PC-3 (cell line): ENCODE measurements at regions not wholly inside any gene's neighbourhood (a gene's known extent, or its start where the extent isn't known, plus 50 kb on each side); places are given as distances from the start of the nearest gene placed in this dataset.

Experiments used
- EZH2 ChIP-seq: fragments of 300-600 bp; sonication (generic); IDR thresholded peaks from one replicate; pipeline ENCODE4 v1.6.1; 2017; ENCODE audit warnings: antibody characterized with exemption, mild to moderate bottlenecking, low read length; ENCODE audit not compliant: unreplicated experiment
- EZH2phosphoT487 ChIP-seq: fragments of 300-600 bp; sonication (generic); IDR thresholded peaks from 2 replicates; pipeline ENCODE4 v1.6.1; 2018; ENCODE audit warnings: mild to moderate bottlenecking, antibody characterized with exemption, low read length, borderline replicate concordance
- TF ChIP-seq, protein P1 (sequence below): fragments of 300-600 bp; sonication (generic); conservative IDR thresholded peaks from 2 replicates; pipeline ENCODE4 v1.5.1; 2017; ENCODE audit warnings: antibody characterized with exemption, low read depth, mild to moderate bottlenecking, low read length

DNA sequence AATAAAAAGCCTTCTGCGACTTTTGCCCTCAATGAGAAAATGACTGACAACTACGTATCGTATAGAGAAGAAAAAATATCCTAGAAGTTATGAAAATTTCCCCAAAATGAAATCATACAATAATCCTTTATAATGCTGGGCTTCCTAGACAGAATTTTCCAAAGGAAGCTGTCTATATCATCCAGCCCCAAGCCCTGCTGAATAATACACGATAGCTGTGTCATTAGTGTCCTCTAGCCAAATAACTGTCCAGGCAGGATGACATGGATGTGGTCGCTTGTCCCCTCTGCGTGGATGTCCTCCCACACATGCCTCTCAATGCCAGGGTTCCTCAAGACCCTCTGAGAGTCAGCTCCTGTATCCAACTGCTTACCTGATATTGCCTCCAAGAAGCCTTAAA lies 61.7 kb upstream of the ECHDC3 start:
- TF ChIP-seq, protein P1, sequence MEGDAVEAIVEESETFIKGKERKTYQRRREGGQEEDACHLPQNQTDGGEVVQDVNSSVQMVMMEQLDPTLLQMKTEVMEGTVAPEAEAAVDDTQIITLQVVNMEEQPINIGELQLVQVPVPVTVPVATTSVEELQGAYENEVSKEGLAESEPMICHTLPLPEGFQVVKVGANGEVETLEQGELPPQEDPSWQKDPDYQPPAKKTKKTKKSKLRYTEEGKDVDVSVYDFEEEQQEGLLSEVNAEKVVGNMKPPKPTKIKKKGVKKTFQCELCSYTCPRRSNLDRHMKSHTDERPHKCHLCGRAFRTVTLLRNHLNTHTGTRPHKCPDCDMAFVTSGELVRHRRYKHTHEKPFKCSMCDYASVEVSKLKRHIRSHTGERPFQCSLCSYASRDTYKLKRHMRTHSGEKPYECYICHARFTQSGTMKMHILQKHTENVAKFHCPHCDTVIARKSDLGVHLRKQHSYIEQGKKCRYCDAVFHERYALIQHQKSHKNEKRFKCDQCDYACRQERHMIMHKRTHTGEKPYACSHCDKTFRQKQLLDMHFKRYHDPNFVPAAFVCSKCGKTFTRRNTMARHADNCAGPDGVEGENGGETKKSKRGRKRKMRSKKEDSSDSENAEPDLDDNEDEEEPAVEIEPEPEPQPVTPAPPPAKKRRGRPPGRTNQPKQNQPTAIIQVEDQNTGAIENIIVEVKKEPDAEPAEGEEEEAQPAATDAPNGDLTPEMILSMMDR: no peak
- TF ChIP-seq EZH2phosphoT487 (no peak), EZH2 (no peak)
